ENCODE measurements at regions not wholly inside any gene's neighbourhood (a gene's known extent, or its start where the extent isn't known, plus 50 kb on each side); places are given as distances from the start of the nearest gene placed in this dataset.
A peak's percentile ranks its signal among the peaks of the same experiment; 100 is the strongest.

DNA sequence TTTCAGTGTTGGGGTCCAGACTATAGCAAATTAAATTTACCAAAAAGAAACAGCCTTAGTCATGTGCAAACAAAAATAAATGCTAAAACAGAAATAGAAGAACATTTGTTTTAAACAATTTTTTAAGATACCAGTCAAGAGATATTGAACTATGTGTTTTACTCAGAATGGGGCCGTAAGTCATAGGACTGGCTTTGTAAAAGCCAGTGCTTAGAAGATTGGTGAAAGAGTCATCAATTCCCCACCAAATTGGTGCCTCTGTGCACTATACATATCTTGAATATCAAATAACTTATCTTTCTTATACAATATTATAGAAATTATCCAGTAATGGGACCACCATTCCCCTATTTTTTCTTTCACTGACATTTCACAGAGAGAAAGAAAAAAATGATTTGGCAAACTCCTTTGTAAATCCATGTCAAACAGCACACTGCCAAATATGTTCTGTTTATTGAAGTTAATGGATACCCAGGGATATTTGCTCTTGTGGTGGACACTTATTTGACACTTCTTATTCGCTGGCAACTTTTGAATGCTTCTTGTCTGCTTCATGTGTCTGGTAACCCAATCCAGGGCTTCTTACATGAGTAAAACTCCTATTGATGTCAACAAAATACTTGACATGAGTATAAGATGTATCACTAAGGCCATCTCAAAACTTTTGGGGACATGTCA lies 145.7 kb upstream of the PKN2 start:
- no peak overlapping the region for H3K4me3 ChIP-seq (ENCODE audit: low read depth, low read length)
- TF ChIP-seq, protein P1, sequence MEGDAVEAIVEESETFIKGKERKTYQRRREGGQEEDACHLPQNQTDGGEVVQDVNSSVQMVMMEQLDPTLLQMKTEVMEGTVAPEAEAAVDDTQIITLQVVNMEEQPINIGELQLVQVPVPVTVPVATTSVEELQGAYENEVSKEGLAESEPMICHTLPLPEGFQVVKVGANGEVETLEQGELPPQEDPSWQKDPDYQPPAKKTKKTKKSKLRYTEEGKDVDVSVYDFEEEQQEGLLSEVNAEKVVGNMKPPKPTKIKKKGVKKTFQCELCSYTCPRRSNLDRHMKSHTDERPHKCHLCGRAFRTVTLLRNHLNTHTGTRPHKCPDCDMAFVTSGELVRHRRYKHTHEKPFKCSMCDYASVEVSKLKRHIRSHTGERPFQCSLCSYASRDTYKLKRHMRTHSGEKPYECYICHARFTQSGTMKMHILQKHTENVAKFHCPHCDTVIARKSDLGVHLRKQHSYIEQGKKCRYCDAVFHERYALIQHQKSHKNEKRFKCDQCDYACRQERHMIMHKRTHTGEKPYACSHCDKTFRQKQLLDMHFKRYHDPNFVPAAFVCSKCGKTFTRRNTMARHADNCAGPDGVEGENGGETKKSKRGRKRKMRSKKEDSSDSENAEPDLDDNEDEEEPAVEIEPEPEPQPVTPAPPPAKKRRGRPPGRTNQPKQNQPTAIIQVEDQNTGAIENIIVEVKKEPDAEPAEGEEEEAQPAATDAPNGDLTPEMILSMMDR (IDR thresholded peaks at IDR 0.05; ENCODE audit: insufficient read depth, low read length, poor library complexity, severe bottlenecking) = no peak
- H3K27me3 ChIP-seq (ENCODE audit: control insufficient read depth, insufficient read depth, low read length) = no peaks in the 10 kb centered on the region
- DNase-seq (ENCODE audit: low read depth) = no peak
- no peaks in the 10 kb centered on the region for H3K36me3 ChIP-seq (ENCODE audit: control insufficient read depth, insufficient read depth, low read length)

DNA sequence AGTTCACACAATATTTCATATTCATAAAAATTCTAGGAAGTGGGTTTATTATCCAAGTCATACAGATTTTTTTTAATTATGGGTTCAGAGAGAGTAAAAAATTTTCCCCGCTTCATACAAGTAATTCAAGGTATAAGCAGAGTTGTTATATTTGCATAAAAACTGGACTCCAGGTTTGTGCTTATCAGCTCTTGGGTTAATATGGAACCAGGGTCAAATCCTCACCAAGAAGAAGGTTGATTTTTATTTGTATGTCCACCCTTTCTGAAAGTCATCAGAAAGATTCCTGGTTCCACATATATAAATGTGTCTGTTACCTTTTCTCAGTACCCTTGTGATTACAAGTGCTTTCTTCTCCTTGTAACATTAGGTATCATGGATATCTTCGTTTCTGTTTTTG lies 143.8 kb upstream of the PKN2 start:
- Histone ChIP-seq H3K36me3 (ENCODE audit: control insufficient read depth, insufficient read depth, low read length) (no peaks in the 10 kb centered on the region), H3K27me3 (ENCODE audit: control insufficient read depth, insufficient read depth, low read length) (no peaks in the 10 kb centered on the region), H3K4me3 (ENCODE audit: low read depth, low read length) (no peak overlapping the region)
- TF ChIP-seq, protein P1 (IDR thresholded peaks at IDR 0.05; ENCODE audit: insufficient read depth, low read length, poor library complexity, severe bottlenecking) = no peak
- no peak for DNase-seq (ENCODE audit: low read depth)

DNA sequence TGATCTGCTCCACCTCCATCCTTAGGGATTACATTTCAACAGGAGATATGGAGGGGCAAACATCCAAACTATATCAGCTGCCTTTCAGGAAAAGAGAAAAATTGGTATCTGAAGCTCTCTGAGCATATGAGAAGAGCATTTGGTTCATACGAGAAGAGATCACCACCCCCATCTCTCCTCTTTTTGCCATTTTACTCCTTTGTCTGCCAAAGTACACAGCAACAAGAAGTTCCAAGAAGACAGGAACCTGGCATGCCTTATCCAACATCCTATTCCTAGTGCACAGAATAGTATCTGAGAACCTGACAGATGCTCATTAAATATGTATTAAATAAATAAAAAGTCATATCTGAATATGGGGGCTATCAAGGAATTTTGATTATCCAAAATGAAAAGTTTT lies 142.5 kb upstream of the PKN2 start:
- DNase-seq (ENCODE audit: low read depth) = no peak
- Histone ChIP-seq H3K36me3 (ENCODE audit: control insufficient read depth, insufficient read depth, low read length) (no peaks in the 10 kb centered on the region), H3K4me3 (ENCODE audit: low read depth, low read length) (no peak overlapping the region), H3K27me3 (ENCODE audit: control insufficient read depth, insufficient read depth, low read length) (no peaks in the 10 kb centered on the region)
- TF ChIP-seq, protein P1 (IDR thresholded peaks at IDR 0.05; ENCODE audit: insufficient read depth, low read length, poor library complexity, severe bottlenecking) = no peak

DNA sequence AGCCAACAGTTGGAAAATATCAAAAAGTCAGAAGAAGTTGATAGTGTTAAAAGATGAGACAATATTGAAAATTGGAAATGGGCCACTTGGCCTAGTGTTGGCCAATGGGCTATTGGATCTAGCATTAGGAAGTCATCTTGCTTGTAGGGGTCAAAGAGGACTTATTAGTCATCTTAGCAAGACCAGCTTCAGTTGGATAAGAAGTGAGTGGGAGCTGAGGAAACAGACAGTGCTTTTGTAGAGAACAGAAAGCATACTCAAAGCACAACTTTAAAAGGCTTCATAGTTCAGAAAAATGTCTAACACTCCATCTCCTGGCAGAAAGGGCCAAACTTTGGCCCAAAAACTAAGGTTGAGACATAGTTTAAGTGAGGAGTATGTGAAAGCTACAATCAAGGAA lies 139.9 kb upstream of the PKN2 start:
- TF ChIP-seq, protein P1 (IDR thresholded peaks at IDR 0.05; ENCODE audit: insufficient read depth, low read length, poor library complexity, severe bottlenecking) = no peak
- H3K36me3 ChIP-seq (ENCODE audit: control insufficient read depth, insufficient read depth, low read length) = no peaks in the 10 kb centered on the region
- H3K27me3 ChIP-seq (ENCODE audit: control insufficient read depth, insufficient read depth, low read length) = no peaks in the 10 kb centered on the region
- no peak for DNase-seq (ENCODE audit: low read depth)
- no peak overlapping the region for H3K4me3 ChIP-seq (ENCODE audit: low read depth, low read length)

DNA sequence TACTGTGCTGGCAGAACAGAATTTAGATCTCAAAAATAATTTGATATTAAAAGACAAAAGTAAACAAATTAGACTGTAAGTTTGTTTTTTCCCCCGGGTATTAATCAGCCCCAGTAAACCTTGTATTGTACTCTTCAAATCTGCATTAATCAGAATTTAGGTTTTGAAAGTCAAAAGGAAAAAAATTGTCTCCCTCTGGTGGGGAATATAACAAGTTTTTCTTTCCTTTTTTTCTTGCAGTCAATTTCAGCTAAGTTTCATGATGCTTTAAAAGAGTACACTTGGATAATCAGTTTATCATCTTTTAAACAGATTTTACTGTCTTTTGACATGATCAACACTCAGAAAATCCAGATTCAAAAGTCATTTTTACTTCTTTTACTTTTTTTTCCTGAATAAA lies 134.5 kb upstream of the PKN2 start:
- TF ChIP-seq, protein P1 (IDR thresholded peaks at IDR 0.05; ENCODE audit: insufficient read depth, low read length, poor library complexity, severe bottlenecking) = no peak
- no peaks in the 10 kb centered on the region for H3K36me3 ChIP-seq (ENCODE audit: control insufficient read depth, insufficient read depth, low read length)
- DNase-seq (ENCODE audit: low read depth) = no peak
- H3K27me3 ChIP-seq (ENCODE audit: control insufficient read depth, insufficient read depth, low read length) = no peaks in the 10 kb centered on the region
- no peak overlapping the region for H3K4me3 ChIP-seq (ENCODE audit: low read depth, low read length)

DNA sequence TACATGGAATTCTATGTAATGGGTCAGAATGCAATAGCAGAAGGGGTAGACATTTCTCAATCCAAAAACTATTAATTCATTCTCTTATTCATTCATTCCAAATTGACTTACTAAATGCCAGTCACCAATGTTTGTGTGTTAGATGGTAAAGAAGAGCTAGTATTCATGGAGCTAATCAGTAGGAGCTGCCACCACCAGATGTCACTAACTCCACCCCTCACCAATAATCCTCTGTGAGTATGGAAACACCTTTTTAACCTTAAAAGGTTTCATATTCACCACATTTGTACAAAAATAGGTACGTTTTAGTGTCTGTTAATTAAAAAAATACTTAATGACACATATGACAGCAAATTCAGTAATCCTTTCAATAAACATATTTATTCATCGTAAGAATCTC lies 131.8 kb upstream of the PKN2 start:
- DNase-seq (ENCODE audit: low read depth) = no peak
- Histone ChIP-seq H3K27me3 (ENCODE audit: control insufficient read depth, insufficient read depth, low read length) (no peaks in the 10 kb centered on the region), H3K36me3 (ENCODE audit: control insufficient read depth, insufficient read depth, low read length) (no peaks in the 10 kb centered on the region), H3K4me3 (ENCODE audit: low read depth, low read length) (no peak overlapping the region)
- TF ChIP-seq, protein P1 (IDR thresholded peaks at IDR 0.05; ENCODE audit: insufficient read depth, low read length, poor library complexity, severe bottlenecking) = peak; percentile 16
